Adipocyte (in vitro differentiated cells): ENCODE measurements at regions not wholly inside any gene's neighbourhood (a gene's known extent, or its start where the extent isn't known, plus 50 kb on each side); places are given as distances from the start of the nearest gene placed in this dataset.
A peak's percentile ranks its signal among the peaks of the same experiment; 100 is the strongest.

Source experiments
- DNase-seq: peaks from one replicate; pipeline ENCODE4 v3.0.0-alpha.2; 2015; ENCODE audit warnings: low read depth
- H3K27me3 ChIP-seq: replicated peaks from 2 replicates; pipeline ENCODE4 v1.7.0; 2013; ENCODE audit warnings: mild to moderate bottlenecking, low read length, moderate library complexity; ENCODE audit not compliant: control insufficient read depth, insufficient read depth
- H3K36me3 ChIP-seq: 2 replicates; pipeline ENCODE4 v1.7.0; 2013; ENCODE audit warnings: low read length, mild to moderate bottlenecking, moderate library complexity; ENCODE audit not compliant: control insufficient read depth, insufficient read depth, severe bottlenecking
- H3K4me1 ChIP-seq: 2 replicates; pipeline ENCODE4 v1.7.0; 2013; ENCODE audit warnings: mild to moderate bottlenecking, low read length, moderate library complexity; ENCODE audit not compliant: control insufficient read depth, insufficient read depth
- H3K4me3 ChIP-seq: 2 replicates; pipeline ENCODE4 v1.7.0; 2013; ENCODE audit warnings: mild to moderate bottlenecking, low read length, moderate library complexity
- H3K9ac ChIP-seq: 2 replicates; pipeline ENCODE4 v1.7.0; 2013; ENCODE audit warnings: mild to moderate bottlenecking, low read length, moderate library complexity
- H3K9me3 ChIP-seq: 2 replicates; pipeline ENCODE4 v1.7.0; 2013; ENCODE audit warnings: mild to moderate bottlenecking, low read length, moderate library complexity; ENCODE audit not compliant: control insufficient read depth

GRCh38 chr7:131111792-131112191, 215.9 kb upstream of the MKLN1 start:
- Histone ChIP-seq H3K4me1 (peaks cover 42% of the 10 kb centered on the region), H3K27me3 (no peaks in the 10 kb centered on the region), H3K9me3 (no peaks in the 10 kb centered on the region), H3K4me3 (peak overlapping the region; percentile 98), H3K36me3 (no peaks in the 10 kb centered on the region), H3K9ac (peak overlapping the region; percentile 100)
- DNase-seq = no peak

GRCh38 chr7:131112431-131112830, 215.2 kb upstream of the MKLN1 start:
- DNase-seq = no peak
- H3K4me1 ChIP-seq = peaks cover 42% of the 10 kb centered on the region
- H3K27me3 ChIP-seq = no peaks in the 10 kb centered on the region
- no peak overlapping the region for H3K4me3 ChIP-seq
- H3K9ac ChIP-seq = no peak overlapping the region
- no peaks in the 10 kb centered on the region for H3K36me3 ChIP-seq
- no peaks in the 10 kb centered on the region for H3K9me3 ChIP-seq

GRCh38 chr7:131115340-131115739, 212.3 kb upstream of the MKLN1 start:
- Histone ChIP-seq H3K4me3 (no peak overlapping the region), H3K36me3 (no peaks in the 10 kb centered on the region), H3K27me3 (no peaks in the 10 kb centered on the region), H3K9me3 (no peaks in the 10 kb centered on the region), H3K4me1 (peaks cover 31% of the 10 kb centered on the region), H3K9ac (no peak overlapping the region)
- no peak for DNase-seq

GRCh38 chr7:131117439-131117838, 210.2 kb upstream of the MKLN1 start:
- Histone ChIP-seq H3K36me3 (no peaks in the 10 kb centered on the region), H3K9me3 (no peaks in the 10 kb centered on the region), H3K9ac (no peak overlapping the region), H3K4me1 (peaks cover 10% of the 10 kb centered on the region), H3K4me3 (no peak overlapping the region), H3K27me3 (no peaks in the 10 kb centered on the region)
- DNase-seq = no peak

GRCh38 chr7:131119381-131119780, 208.3 kb upstream of the MKLN1 start:
- H3K27me3 ChIP-seq = no peaks in the 10 kb centered on the region
- peaks cover 12% of the 10 kb centered on the region for H3K4me1 ChIP-seq
- H3K36me3 ChIP-seq = no peaks in the 10 kb centered on the region
- H3K9ac ChIP-seq = no peak overlapping the region
- H3K9me3 ChIP-seq = no peaks in the 10 kb centered on the region
- no peak overlapping the region for H3K4me3 ChIP-seq
- no peak for DNase-seq

- Histone ChIP-seq H3K36me3 (no peaks in the 10 kb centered on the region), H3K4me3 (no peak overlapping the region), H3K27me3 (no peaks in the 10 kb centered on the region), H3K9ac (no peak overlapping the region), H3K9me3 (no peaks in the 10 kb centered on the region), H3K4me1 (peaks cover 14% of the 10 kb centered on the region)
- no peak for DNase-seq
Measured at GRCh38 chr7:131122394-131122793, 205.3 kb upstream of the MKLN1 start.

GRCh38 chr7:131124001-131124629, 203.6 kb upstream of the MKLN1 start:
- DNase-seq = no peak

GRCh38 chr7:131124867-131125266, 202.8 kb upstream of the MKLN1 start:
- no peaks in the 10 kb centered on the region for H3K27me3 ChIP-seq
- no peak overlapping the region for H3K4me3 ChIP-seq
- no peak for DNase-seq

More at GRCh38 chr7:131124001-131124629, 203.6 kb upstream of the MKLN1 start:
- Histone ChIP-seq H3K4me3 (no peak overlapping the region), H3K4me1 (peaks cover 14% of the 10 kb centered on the region), H3K36me3 (no peaks in the 10 kb centered on the region), H3K9ac (no peak overlapping the region), H3K27me3 (no peaks in the 10 kb centered on the region), H3K9me3 (no peaks in the 10 kb centered on the region)

GRCh38 chr7:131130324-131130723, 197.4 kb upstream of the MKLN1 start:
- no peak overlapping the region for H3K9ac ChIP-seq
- no peaks in the 10 kb centered on the region for H3K9me3 ChIP-seq
- DNase-seq = no peak
- H3K36me3 ChIP-seq = no peaks in the 10 kb centered on the region
- H3K27me3 ChIP-seq = no peaks in the 10 kb centered on the region
- peaks cover 8% of the 10 kb centered on the region for H3K4me1 ChIP-seq
- no peak overlapping the region for H3K4me3 ChIP-seq

More at GRCh38 chr7:131124867-131125266, 202.8 kb upstream of the MKLN1 start:
- Histone ChIP-seq H3K9ac (no peak overlapping the region), H3K4me1 (peaks cover 14% of the 10 kb centered on the region), H3K9me3 (no peaks in the 10 kb centered on the region), H3K36me3 (no peaks in the 10 kb centered on the region)

- DNase-seq = no peak
- Histone ChIP-seq H3K9ac (no peak overlapping the region), H3K27me3 (no peaks in the 10 kb centered on the region), H3K4me1 (peaks cover 7% of the 10 kb centered on the region), H3K36me3 (no peaks in the 10 kb centered on the region), H3K9me3 (no peaks in the 10 kb centered on the region), H3K4me3 (no peak overlapping the region)
Measured at GRCh38 chr7:131131012-131131745, 196.5 kb upstream of the MKLN1 start.

GRCh38 chr7:131131746-131132431, 195.8 kb upstream of the MKLN1 start:
- no peak for DNase-seq

More at GRCh38 chr7:131131746-131132431, 195.8 kb upstream of the MKLN1 start:
- no peaks in the 10 kb centered on the region for H3K9me3 ChIP-seq
- no peaks in the 10 kb centered on the region for H3K36me3 ChIP-seq
- peaks cover 7% of the 10 kb centered on the region for H3K4me1 ChIP-seq
- no peaks in the 10 kb centered on the region for H3K27me3 ChIP-seq
- H3K4me3 ChIP-seq = no peak overlapping the region
- H3K9ac ChIP-seq = no peak overlapping the region
